Renal pelvis (tissue), 1 donor: ENCODE measurements at regions not wholly inside any gene's neighbourhood (a gene's known extent, or its start where the extent isn't known, plus 50 kb on each side); places are given as distances from the start of the nearest gene placed in this dataset.
"Not testable (repeated sequence)": the region's sequence is repeated elsewhere in the genome, so short reads cannot be mapped to it uniquely, and the experiment has no call there.

Experiments used
- DNase-seq: peaks from one replicate; pipeline ENCODE4 v3.0.0-alpha.2; 2013

- DNase-seq = no peak
These were observed 93.8 kb downstream of the GPR63 start for GRCh38 chr6:96743496-96743895.

DNA sequence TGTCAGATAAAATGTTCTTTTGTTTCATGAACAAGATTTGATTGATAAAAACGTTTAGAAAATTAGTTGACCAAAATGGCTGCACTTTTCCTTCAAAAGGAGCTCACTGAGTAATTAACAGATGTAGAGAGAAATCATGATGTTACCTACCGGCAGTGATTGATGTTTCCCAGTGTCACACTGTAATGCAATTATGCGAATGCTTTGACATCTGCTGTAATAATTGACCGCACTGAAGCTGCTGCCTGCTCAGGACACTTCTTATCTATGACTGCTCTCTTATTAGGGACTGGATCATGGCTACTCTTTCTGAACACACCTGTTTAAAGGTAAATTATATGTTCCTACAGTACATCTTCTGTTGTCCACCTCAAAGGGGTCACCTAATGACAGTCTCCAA lies 94.6 kb downstream of the GPR63 start:
- DNase-seq = no peak

DNA sequence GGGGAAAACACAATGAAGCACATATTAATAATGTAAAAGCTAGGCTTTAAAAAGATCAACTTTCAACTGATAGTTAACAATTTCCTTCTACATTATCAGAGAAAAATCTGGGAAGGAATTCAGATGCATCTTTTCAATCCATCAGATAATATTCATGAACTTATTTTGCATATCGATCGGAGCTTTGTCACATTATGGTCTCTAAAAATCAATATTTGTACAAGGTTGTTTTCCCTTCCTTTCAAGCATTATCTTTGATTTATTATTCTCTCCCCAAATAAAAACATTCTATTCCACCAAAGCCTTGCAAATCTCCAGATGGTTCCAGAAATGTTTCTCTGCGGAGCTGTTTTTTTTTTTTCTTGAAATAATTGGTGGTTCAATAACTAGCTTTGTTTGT lies 101.9 kb downstream of the GPR63 start:
- no peak for DNase-seq

DNA sequence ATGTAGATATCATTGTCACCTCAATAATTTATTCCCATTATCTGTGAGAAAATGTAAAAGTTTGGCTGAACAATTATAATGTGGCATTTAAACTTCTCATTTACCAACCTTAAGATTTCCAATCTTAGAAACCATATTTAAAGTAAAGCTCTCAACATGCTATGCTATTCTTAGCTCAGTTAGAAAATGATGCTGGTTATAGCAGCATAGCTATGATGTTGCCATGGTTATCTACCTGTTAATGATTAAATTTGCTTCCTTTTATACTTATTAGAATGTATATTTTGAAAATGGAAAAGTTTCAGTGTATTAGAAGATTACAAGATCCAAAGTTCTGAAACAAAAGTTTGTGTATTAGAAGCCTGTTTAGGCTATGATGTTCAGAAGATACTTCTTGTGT lies 110.1 kb downstream of the GPR63 start:
- DNase-seq = no peak

GRCh38 chr6:96725296-96725695 lies 112.0 kb downstream of the GPR63 start:
- DNase-seq = no peak

DNA sequence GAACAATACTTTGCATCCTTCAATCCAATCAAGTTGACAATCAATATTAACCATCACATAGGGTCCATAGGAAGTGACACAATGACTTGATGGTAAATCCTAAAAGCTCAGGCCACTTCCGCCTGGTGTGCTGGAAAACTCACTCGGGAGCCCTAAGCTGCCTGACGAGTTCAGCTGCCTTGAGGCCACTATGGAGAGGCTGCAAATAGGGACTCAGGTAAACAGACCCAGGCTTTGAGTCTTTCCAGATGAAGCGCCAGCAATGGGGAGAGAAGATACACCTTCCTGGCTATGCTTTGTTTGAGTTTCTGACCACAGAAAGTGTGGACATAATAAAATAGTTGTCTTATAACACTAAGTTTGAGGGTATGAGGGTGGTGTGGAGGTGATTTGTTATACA lies 112.6 kb downstream of the GPR63 start:
- DNase-seq = no peak

DNA sequence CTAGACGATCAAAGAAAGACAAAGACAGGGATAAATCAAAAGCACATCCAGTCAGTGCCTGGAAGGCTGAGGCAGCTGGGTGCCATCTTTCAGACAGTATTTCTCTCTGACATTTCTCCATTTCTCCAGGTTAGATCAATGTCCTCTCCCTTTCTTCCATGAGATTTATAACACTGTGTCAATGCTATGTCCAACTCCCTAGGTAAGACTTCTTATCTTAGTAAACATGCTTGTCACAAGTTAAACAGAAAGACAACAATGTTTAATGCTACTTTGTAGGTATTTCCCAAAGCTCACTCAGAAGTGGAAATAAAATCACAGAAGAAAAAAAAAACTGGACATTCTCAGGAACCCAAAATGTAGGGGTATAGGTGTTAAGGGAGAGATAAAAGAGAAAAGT lies 113.9 kb downstream of the GPR63 start:
- DNase-seq = no peak

DNA sequence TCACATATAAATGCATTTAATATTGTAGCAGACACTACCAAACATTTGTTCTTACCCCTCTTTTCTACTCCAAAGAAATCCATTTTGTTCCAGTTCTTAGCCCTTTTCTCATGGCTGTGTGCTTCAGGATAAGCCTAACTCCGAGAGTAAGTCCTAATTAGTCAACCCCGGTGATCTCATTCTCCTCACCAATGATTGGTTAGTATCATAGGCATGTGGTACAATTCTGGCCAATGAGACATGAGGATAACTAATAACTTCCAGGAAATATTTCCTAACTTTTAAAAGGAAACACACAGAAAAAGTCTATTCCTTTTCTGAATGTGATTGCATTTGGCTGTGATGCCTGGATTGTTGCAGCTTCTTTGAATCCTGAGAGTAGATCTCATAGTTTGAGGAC lies 116.0 kb downstream of the GPR63 start:
- no peak for DNase-seq

DNA sequence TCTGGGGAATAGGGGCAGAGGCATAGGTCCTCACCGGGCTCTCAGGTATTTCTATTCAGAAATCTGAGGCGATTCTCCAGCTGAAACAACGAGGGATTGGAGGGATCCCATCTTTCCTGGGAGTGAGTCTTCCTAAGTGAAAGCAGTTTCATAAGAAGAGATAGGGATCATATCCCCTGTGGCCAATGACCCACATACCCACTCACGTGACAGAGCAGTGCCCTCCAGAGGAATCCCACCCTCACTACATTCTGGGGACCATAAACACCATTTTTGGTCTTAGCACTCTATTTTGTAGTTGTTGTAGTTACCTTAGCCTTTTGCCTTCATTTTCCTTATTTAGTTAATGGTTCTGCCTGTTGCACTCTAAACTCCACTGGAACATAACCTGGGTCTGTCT lies 121.1 kb downstream of the GPR63 start:
- DNase-seq = peak; percentile 1

DNA sequence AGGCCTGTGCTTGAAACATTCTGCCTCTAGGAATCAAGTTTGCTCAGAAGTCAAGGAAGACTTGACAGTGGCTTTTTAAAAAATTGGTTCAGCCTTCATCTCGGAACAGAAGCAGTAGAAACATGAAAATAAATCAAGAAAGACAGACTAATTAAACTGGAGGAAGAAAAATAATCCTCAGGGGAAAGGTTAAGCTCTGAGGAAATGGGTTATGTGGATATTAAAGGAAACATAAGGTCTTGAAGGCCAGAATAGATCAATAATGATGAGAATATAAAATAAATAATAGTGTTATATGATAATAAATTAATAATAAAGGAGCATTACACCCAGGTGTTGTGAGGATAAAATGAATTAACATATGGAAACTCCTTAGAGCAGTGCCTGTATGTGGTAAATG lies 121.7 kb downstream of the GPR63 start:
- DNase-seq = no peak

- no peak for DNase-seq
These were observed 132.6 kb downstream of the GPR63 start for GRCh38 chr6:96704713-96705112.

- no peak for DNase-seq
These were observed 134.7 kb downstream of the GPR63 start for GRCh38 chr6:96702626-96703025.

DNA sequence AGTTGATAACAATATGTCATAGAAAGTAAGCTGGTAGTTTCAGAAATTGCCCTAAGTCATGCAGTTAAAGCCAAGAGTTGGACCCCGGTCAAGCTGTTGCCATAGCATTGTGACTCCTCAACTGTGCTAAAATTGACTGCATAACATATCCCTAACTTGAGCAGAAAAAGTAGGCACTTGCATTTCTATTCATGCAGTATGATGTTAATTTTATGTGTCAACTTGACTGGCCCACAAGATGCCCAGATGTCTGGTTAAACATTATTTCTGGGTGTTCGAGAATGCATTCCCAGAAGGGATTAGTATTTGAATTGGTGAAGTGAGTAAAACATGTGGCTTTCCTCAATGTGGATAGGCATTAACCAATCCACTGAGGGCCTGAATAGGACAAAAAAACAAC lies 136.4 kb downstream of the GPR63 start:
- no peak for DNase-seq

DNA sequence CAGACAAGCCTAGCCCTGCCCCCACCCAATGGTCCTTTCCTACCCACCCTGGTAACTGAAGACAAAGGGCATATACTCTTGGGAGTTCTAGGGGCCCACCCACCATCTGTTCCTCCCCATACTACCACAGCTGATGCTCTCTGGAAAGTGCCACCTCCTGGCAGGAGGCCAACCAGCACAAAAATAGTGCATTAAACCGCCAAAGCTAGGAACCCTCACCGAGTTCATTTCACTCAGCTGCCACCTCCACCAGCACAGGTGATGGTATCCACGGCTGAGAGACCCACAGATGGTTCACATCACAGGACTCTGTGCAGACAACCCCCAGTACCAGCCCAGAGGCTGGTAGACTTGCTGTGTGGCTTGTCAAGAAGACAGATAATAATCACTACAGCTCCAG lies 131.5 kb downstream of the FHL5 start:
- not testable (repeated sequence) for DNase-seq

- no peak for DNase-seq
These were observed 124.2 kb downstream of the FHL5 start for GRCh38 chr6:96687121-96687520.

GRCh38 chr6:96685702-96686101 lies 122.8 kb downstream of the FHL5 start:
- no peak for DNase-seq

DNA sequence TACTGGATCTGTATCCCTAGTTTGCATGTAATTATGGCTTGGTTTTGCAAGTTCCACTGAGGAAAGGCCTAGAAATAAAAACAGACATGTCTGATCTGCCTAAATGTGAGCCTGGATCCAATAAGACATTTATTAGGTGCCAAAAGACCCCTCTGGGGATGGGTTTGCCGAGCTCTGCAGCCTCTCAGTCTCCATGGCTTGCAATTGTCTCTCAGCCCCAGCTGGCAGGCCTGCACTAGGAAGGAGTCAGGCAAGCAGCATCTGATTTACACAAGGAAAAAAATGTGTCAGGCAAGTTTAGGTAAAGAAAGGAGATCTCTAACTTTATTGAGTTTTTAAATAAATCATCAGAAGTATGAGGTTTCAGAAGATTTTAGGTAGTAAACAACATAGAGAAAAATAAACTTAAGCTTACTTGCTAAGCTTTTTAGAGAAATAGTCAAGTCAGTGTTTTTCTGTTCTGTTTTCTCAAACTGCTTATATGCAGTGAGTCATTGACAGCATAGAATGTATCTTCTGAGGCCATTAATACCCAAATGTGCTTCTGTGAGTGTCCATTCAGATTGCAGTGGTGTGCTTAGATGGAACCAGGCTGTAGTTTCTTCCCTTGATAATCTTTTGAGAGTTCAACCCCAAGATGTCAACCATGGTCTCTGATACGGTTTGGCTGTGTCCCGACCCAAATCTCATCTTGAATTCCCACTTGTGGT lies 121.0 kb downstream of the FHL5 start:
- DNase-seq = no peak

DNA sequence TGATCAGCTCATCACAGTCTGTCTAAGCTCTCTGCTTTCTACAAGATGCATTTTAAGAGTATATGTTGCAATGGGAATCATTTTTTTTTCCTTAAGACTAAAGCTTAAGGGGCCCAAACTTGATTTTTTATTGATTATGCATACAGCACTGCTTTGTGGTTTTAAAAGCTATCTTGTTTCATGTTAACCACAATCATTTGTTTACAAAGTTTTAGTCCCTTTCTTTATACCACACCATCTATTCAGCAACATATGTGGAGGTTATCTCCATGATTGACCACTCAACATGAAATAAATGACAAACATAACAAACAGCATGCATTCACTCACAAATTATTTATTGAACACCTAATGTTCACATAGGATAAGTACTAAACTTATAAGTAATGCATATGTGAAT lies 119.1 kb downstream of the FHL5 start:
- no peak for DNase-seq

DNA sequence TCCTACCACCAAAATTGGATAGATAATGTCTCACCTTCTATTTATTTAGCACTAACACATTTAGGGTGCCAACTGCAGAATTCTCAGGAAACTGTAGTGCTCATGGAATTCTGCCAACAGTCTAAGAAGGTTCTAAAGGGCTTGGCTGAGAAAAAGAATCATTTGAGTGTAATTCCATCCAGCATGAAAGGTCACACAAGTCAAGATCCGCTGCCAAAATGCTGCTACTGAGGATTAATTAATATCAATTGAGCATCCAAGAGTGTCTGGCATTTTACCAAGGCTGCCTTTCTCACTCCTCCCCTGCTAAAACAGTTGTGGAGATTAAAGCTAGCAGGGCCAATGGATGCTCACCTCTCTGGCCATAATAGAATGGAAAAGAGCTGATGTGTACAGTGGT lies 112.7 kb downstream of the FHL5 start:
- DNase-seq = peak; percentile 33
